Naive B cell (primary cell): ENCODE measurements at regions not wholly inside any gene's neighbourhood (a gene's known extent, or its start where the extent isn't known, plus 50 kb on each side); places are given as distances from the start of the nearest gene placed in this dataset.
A peak's percentile ranks its signal among the peaks of the same experiment; 100 is the strongest.

Source experiments
- ATAC-seq, 2 donors: fragments of 150-1000 bp; cut with Tn5 transposase; 2 replicates each; pipeline ENCODE4 v1.10.0; 2021; ENCODE audit warnings: low read depth in 2 of 2, mild to moderate bottlenecking in 2 of 2, moderate library complexity in 2 of 2
- DNase-seq: peaks from one replicate; pipeline ENCODE4 v3.0.0; 2022
- H3K27ac Mint-ChIP-seq, 6 donors: one replicate each; pipeline ENCODE4 v1.8.0; 2020 to 2022; ENCODE audit warnings: mild to moderate bottlenecking in 6 of 6, mixed read lengths in 6 of 6, moderate library complexity in 5 of 6, inconsistent platforms in 2 of 6
- H3K27me3 Mint-ChIP-seq, 3 donors: one replicate each; pipeline ENCODE4 v1.8.0; 2021 to 2022; ENCODE audit warnings: mixed read lengths in 3 of 3, mild to moderate bottlenecking in 1 of 3
- H3K36me3 Mint-ChIP-seq, 2 donors: one replicate each; pipeline ENCODE4 v1.8.0; 2020 to 2022; ENCODE audit warnings: mixed read lengths in 2 of 2, inconsistent platforms in 1 of 2, mild to moderate bottlenecking in 1 of 2
- H3K4me1 Mint-ChIP-seq, 3 donors: one replicate each; pipeline ENCODE4 v1.8.0; 2020 to 2022; ENCODE audit warnings: mixed read lengths in 3 of 3, inconsistent platforms in 1 of 3, mild to moderate bottlenecking in 1 of 3, moderate library complexity in 1 of 3
- H3K4me3 Mint-ChIP-seq, 8 donors: one replicate each; pipeline ENCODE4 v1.8.0; 2020 to 2022; ENCODE audit warnings: mild to moderate bottlenecking in 8 of 8, mixed read lengths in 8 of 8, moderate library complexity in 8 of 8, inconsistent platforms in 2 of 8
- H3K9me3 Mint-ChIP-seq, 7 donors: one replicate each; pipeline ENCODE4 v1.8.0; 2020 to 2022; ENCODE audit warnings: mixed read lengths in 7 of 7, mild to moderate bottlenecking in 5 of 7, inconsistent platforms in 2 of 7, moderate library complexity in 1 of 7

- H3K36me3 Mint-ChIP-seq, result peaks cover 0 to under 1% of the 10 kb centered on the region in 2 donors
- DNase-seq (no peak), ATAC-seq (no peak)
- H3K27ac Mint-ChIP-seq, result no peak overlapping the region
- no peak overlapping the region for H3K4me3 Mint-ChIP-seq
- peaks cover 0 to 4% (median 0%) of the 10 kb centered on the region in 3 donors for H3K4me1 Mint-ChIP-seq
- peaks cover 0 to 7% (median 4%) of the 10 kb centered on the region in 7 donors for H3K9me3 Mint-ChIP-seq
- H3K27me3 Mint-ChIP-seq, result peaks cover 18 to 42% (median 37%) of the 10 kb centered on the region in 3 donors
Observed at GRCh38 chr9:134981829-134982228, 64.1 kb upstream of the FCN1 start.

GRCh38 chr9:134982311-134982710, 64.6 kb upstream of the FCN1 start:
- H3K4me3 Mint-ChIP-seq, result no peak overlapping the region
- H3K36me3 Mint-ChIP-seq, result peaks cover 0 to 6% of the 10 kb centered on the region in 2 donors
- peaks cover 22 to 42% (median 37%) of the 10 kb centered on the region in 3 donors for H3K27me3 Mint-ChIP-seq
- no peak for DNase-seq
- H3K27ac Mint-ChIP-seq, result no peak overlapping the region
- H3K4me1 Mint-ChIP-seq, result peaks cover 0 to 4% (median 0%) of the 10 kb centered on the region in 3 donors
- no peak for ATAC-seq
- H3K9me3 Mint-ChIP-seq, result peaks cover 4 to 11% (median 8%) of the 10 kb centered on the region in 7 donors

- ATAC-seq, result no peak
- Mint-ChIP-seq H3K4me1 (peaks cover 0 to 4% (median 0%) of the 10 kb centered on the region in 3 donors), H3K27ac (no peak overlapping the region), H3K27me3 (peaks cover 23 to 46% (median 37%) of the 10 kb centered on the region in 3 donors), H3K4me3 (no peak overlapping the region), H3K9me3 (peaks cover 7 to 14% (median 11%) of the 10 kb centered on the region in 7 donors), H3K36me3 (peaks cover 0 to 9% of the 10 kb centered on the region in 2 donors)
- DNase-seq, result no peak
Observed at GRCh38 chr9:134983074-134983473, 65.4 kb upstream of the FCN1 start.

GRCh38 chr9:134983506-134984371, 66.0 kb upstream of the FCN1 start:
- Mint-ChIP-seq H3K27ac (peak overlapping the region in 1 of 6 donors; percentile 14), H3K4me1 (peaks cover 0 to 4% (median 0%) of the 10 kb centered on the region in 3 donors), H3K36me3 (peaks cover 0 to 9% of the 10 kb centered on the region in 2 donors), H3K9me3 (peaks cover 7 to 14% (median 11%) of the 10 kb centered on the region in 7 donors), H3K4me3 (no peak overlapping the region), H3K27me3 (peaks cover 23 to 48% (median 37%) of the 10 kb centered on the region in 3 donors)
- no peak for DNase-seq
- no peak for ATAC-seq

GRCh38 chr9:134984372-134985265, 66.9 kb upstream of the FCN1 start:
- Mint-ChIP-seq H3K36me3 (peaks cover 0 to 9% of the 10 kb centered on the region in 2 donors), H3K4me3 (no peak overlapping the region), H3K4me1 (peaks cover 0 to 4% (median 0%) of the 10 kb centered on the region in 3 donors), H3K27me3 (peaks cover 23 to 51% (median 38%) of the 10 kb centered on the region in 3 donors), H3K9me3 (peaks cover 7 to 14% (median 11%) of the 10 kb centered on the region in 7 donors), H3K27ac (no peak overlapping the region)
- no peak for DNase-seq
- ATAC-seq, result no peak

GRCh38 chr9:134985451-134985850, 67.7 kb upstream of the FCN1 start:
- peaks cover 0 to 9% of the 10 kb centered on the region in 2 donors for H3K36me3 Mint-ChIP-seq
- H3K9me3 Mint-ChIP-seq, result peaks cover 7 to 14% (median 11%) of the 10 kb centered on the region in 7 donors
- DNase-seq (no peak), ATAC-seq (no peak)
- peaks cover 0 to 4% (median 0%) of the 10 kb centered on the region in 3 donors for H3K4me1 Mint-ChIP-seq
- H3K4me3 Mint-ChIP-seq, result peak overlapping the region in 1 of 8 donors; percentile 47
- H3K27ac Mint-ChIP-seq, result no peak overlapping the region
- peaks cover 23 to 51% (median 38%) of the 10 kb centered on the region in 3 donors for H3K27me3 Mint-ChIP-seq

- H3K27ac Mint-ChIP-seq, result peak overlapping the region in 1 of 6 donors; percentile 84
- peaks cover 7 to 14% (median 11%) of the 10 kb centered on the region in 7 donors for H3K9me3 Mint-ChIP-seq
- no peak for ATAC-seq
Observed at GRCh38 chr9:134986957-134987356, 69.2 kb upstream of the FCN1 start.

GRCh38 chr9:134987376-134987775, 69.7 kb upstream of the FCN1 start:
- H3K27ac Mint-ChIP-seq, result no peak overlapping the region
- DNase-seq, result no peak
- H3K4me3 Mint-ChIP-seq, result peak overlapping the region in 1 of 8 donors; percentile 15
- H3K4me1 Mint-ChIP-seq, result peaks cover 0 to 4% (median 0%) of the 10 kb centered on the region in 3 donors
- no peak for ATAC-seq
- H3K9me3 Mint-ChIP-seq, result peaks cover 7 to 14% (median 11%) of the 10 kb centered on the region in 7 donors
- H3K27me3 Mint-ChIP-seq, result peaks cover 9 to 38% (median 24%) of the 10 kb centered on the region in 3 donors
- peaks cover 0 to 9% of the 10 kb centered on the region in 2 donors for H3K36me3 Mint-ChIP-seq

More at GRCh38 chr9:134986957-134987356, 69.2 kb upstream of the FCN1 start:
- no peak overlapping the region for H3K4me3 Mint-ChIP-seq
- peaks cover 11 to 39% (median 28%) of the 10 kb centered on the region in 3 donors for H3K27me3 Mint-ChIP-seq
- DNase-seq, result no peak
- peaks cover 0 to 4% (median 0%) of the 10 kb centered on the region in 3 donors for H3K4me1 Mint-ChIP-seq
- peaks cover 0 to 9% of the 10 kb centered on the region in 2 donors for H3K36me3 Mint-ChIP-seq

- DNase-seq (no peak), ATAC-seq (no peak)
- Mint-ChIP-seq H3K9me3 (peaks cover 7 to 14% (median 11%) of the 10 kb centered on the region in 7 donors), H3K27ac (peak overlapping the region in 1 of 6 donors; percentile 47), H3K27me3 (peaks cover 5 to 32% (median 22%) of the 10 kb centered on the region in 3 donors), H3K4me3 (no peak overlapping the region), H3K4me1 (no peaks in the 10 kb centered on the region), H3K36me3 (peaks cover 0 to 9% of the 10 kb centered on the region in 2 donors)
Observed at GRCh38 chr9:134987906-134988700, 70.4 kb upstream of the FCN1 start.

GRCh38 chr9:134988706-134989105, 71.0 kb upstream of the FCN1 start:
- ATAC-seq, result no peak
- H3K36me3 Mint-ChIP-seq, result peaks cover 0 to 9% of the 10 kb centered on the region in 2 donors

GRCh38 chr9:134989206-134990065, 71.7 kb upstream of the FCN1 start:
- peak overlapping the region in 1 of 6 donors; percentile 47 for H3K27ac Mint-ChIP-seq
- DNase-seq, result no peak
- peaks cover 0 to 9% of the 10 kb centered on the region in 2 donors for H3K36me3 Mint-ChIP-seq
- H3K4me3 Mint-ChIP-seq, result peak overlapping the region in 1 of 8 donors; percentile 56
- ATAC-seq, result no peak
- H3K9me3 Mint-ChIP-seq, result peaks cover 7 to 14% (median 11%) of the 10 kb centered on the region in 7 donors
- no peaks in the 10 kb centered on the region for H3K4me1 Mint-ChIP-seq
- peaks cover 5 to 19% (median 9%) of the 10 kb centered on the region in 3 donors for H3K27me3 Mint-ChIP-seq

More at GRCh38 chr9:134988706-134989105, 71.0 kb upstream of the FCN1 start:
- no peak for DNase-seq
- peaks cover 7 to 14% (median 11%) of the 10 kb centered on the region in 7 donors for H3K9me3 Mint-ChIP-seq
- H3K4me1 Mint-ChIP-seq, result no peaks in the 10 kb centered on the region
- H3K27ac Mint-ChIP-seq, result peak overlapping the region in 2 of 6 donors; percentile 47
- H3K4me3 Mint-ChIP-seq, result no peak overlapping the region
- peaks cover 5 to 26% (median 16%) of the 10 kb centered on the region in 3 donors for H3K27me3 Mint-ChIP-seq
